ENCODE measurements at regions not wholly inside any gene's neighbourhood (a gene's known extent, or its start where the extent isn't known, plus 50 kb on each side); places are given as distances from the start of the nearest gene placed in this dataset.

GRCh38 chr4:130333241-130333759 is 1237.3 kb downstream of the C4orf33 start:
- TF ChIP-seq KLF1 (tag by site-specific recombination; IDR thresholded peaks at IDR 0.05): no peak
- TF ChIP-seq ZBTB44 (tag by site-specific recombination; IDR thresholded peaks at IDR 0.05): no peak
- TF ChIP-seq ZNF529 (tag by site-specific recombination; IDR thresholded peaks at IDR 0.05; ENCODE audit: insufficient replicate concordance): no peak
- TF ChIP-seq, protein P1, sequence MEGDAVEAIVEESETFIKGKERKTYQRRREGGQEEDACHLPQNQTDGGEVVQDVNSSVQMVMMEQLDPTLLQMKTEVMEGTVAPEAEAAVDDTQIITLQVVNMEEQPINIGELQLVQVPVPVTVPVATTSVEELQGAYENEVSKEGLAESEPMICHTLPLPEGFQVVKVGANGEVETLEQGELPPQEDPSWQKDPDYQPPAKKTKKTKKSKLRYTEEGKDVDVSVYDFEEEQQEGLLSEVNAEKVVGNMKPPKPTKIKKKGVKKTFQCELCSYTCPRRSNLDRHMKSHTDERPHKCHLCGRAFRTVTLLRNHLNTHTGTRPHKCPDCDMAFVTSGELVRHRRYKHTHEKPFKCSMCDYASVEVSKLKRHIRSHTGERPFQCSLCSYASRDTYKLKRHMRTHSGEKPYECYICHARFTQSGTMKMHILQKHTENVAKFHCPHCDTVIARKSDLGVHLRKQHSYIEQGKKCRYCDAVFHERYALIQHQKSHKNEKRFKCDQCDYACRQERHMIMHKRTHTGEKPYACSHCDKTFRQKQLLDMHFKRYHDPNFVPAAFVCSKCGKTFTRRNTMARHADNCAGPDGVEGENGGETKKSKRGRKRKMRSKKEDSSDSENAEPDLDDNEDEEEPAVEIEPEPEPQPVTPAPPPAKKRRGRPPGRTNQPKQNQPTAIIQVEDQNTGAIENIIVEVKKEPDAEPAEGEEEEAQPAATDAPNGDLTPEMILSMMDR (tag by site-specific recombination; IDR thresholded peaks at IDR 0.05): no peak
- no peak for TF ChIP-seq KLF7 (tag by site-specific recombination; IDR thresholded peaks at IDR 0.05; ENCODE audit: borderline replicate concordance)
- TF ChIP-seq, protein P2, sequence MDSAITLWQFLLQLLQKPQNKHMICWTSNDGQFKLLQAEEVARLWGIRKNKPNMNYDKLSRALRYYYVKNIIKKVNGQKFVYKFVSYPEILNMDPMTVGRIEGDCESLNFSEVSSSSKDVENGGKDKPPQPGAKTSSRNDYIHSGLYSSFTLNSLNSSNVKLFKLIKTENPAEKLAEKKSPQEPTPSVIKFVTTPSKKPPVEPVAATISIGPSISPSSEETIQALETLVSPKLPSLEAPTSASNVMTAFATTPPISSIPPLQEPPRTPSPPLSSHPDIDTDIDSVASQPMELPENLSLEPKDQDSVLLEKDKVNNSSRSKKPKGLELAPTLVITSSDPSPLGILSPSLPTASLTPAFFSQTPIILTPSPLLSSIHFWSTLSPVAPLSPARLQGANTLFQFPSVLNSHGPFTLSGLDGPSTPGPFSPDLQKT (IDR thresholded peaks at IDR 0.05; ENCODE audit: borderline replicate concordance, low read depth, low read length): no peak

Measured in HEK293 (cell line).